Gastroesophageal sphincter (tissue), 3 donors: ENCODE measurements at regions not wholly inside any gene's neighbourhood (a gene's known extent, or its start where the extent isn't known, plus 50 kb on each side); places are given as distances from the start of the nearest gene placed in this dataset.

Source experiments
- CTCF ChIP-seq, 4 experiments: fragments of 200-600 bp in 2 of 4; fragments of 450-650 bp in 2 of 4; sonication (generic) in 1 of 4; IDR thresholded peaks; one replicate each; pipeline ENCODE4 v1.5.1; 2017 to 2019; ENCODE audit warnings: antibody characterized with exemption in 4 of 4, mild to moderate bottlenecking in 2 of 4, moderate library complexity in 2 of 4
- EP300 ChIP-seq: sonication (generic); formaldehyde crosslinking; IDR thresholded peaks from one replicate; pipeline ENCODE4 v1.6.1; 2017; ENCODE audit warnings: antibody characterized with exemption, mild to moderate bottlenecking
- POLR2A ChIP-seq, 2 donors: fragments of 450-650 bp; IDR thresholded peaks; one replicate each; pipeline ENCODE4 v1.6.1; 2017; ENCODE audit warnings: antibody characterized with exemption in 2 of 2, mild to moderate bottlenecking in 2 of 2, moderate library complexity in 1 of 2

- no peak for TF ChIP-seq POLR2A (IDR thresholded peaks at IDR 0.05)
- TF ChIP-seq CTCF (IDR thresholded peaks at IDR 0.05), result no peak
- no peak for TF ChIP-seq EP300
Observed at GRCh38 chr12:68462803-68463202, 130.6 kb upstream of the MDM1 start.
